ENCODE measurements at regions not wholly inside any gene's neighbourhood (a gene's known extent, or its start where the extent isn't known, plus 50 kb on each side); places are given as distances from the start of the nearest gene placed in this dataset.

DNA sequence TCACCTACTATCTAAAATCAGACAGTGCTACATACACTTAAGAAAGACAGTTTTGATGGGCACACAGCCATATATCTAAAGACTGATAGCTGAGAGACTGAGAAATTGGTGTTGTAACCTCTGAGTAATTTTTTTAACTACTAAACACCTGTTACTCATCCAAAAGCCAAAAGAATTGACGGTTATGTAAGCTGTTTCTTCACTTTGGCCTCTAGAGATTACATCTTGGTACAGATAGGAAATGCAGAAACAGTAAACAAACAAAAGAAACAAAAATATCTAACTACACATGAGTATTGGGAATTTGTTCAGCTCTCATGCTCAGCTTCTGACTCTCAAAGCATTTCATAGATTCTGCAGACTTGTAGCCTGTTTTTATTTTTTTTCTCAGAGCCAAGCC, 152.1 kb upstream of the GAS1 start:
- TF ChIP-seq, protein P1, sequence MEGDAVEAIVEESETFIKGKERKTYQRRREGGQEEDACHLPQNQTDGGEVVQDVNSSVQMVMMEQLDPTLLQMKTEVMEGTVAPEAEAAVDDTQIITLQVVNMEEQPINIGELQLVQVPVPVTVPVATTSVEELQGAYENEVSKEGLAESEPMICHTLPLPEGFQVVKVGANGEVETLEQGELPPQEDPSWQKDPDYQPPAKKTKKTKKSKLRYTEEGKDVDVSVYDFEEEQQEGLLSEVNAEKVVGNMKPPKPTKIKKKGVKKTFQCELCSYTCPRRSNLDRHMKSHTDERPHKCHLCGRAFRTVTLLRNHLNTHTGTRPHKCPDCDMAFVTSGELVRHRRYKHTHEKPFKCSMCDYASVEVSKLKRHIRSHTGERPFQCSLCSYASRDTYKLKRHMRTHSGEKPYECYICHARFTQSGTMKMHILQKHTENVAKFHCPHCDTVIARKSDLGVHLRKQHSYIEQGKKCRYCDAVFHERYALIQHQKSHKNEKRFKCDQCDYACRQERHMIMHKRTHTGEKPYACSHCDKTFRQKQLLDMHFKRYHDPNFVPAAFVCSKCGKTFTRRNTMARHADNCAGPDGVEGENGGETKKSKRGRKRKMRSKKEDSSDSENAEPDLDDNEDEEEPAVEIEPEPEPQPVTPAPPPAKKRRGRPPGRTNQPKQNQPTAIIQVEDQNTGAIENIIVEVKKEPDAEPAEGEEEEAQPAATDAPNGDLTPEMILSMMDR (IDR thresholded peaks at IDR 0.05; ENCODE audit: low read depth, low read length): no peak
- no peak for TF ChIP-seq EZH2phosphoT487 (IDR thresholded peaks at IDR 0.05; ENCODE audit: low read depth)
